Body of pancreas (tissue), 4 donors: ENCODE measurements at regions not wholly inside any gene's neighbourhood (a gene's known extent, or its start where the extent isn't known, plus 50 kb on each side); places are given as distances from the start of the nearest gene placed in this dataset.
"Not testable (repeated sequence)": the region's sequence is repeated elsewhere in the genome, so short reads cannot be mapped to it uniquely, and the experiment has no call there.

Source experiments
- POLR2A ChIP-seq, 3 donors: fragments of 450-650 bp; IDR thresholded peaks; one replicate each; pipeline ENCODE4 v1.6.1; 2016; ENCODE audit warnings: antibody characterized with exemption in 3 of 3, mild to moderate bottlenecking in 2 of 3
- TF ChIP-seq, protein P1 (sequence below), 7 experiments: fragments of 450-650 bp in 4 of 7; fragments of 200-600 bp in 3 of 7; sonication (generic) in 3 of 7; IDR thresholded peaks; one replicate each; pipeline ENCODE4 v1.5.1; 2016 to 2019; ENCODE audit warnings: antibody characterized with exemption in 7 of 7

DNA sequence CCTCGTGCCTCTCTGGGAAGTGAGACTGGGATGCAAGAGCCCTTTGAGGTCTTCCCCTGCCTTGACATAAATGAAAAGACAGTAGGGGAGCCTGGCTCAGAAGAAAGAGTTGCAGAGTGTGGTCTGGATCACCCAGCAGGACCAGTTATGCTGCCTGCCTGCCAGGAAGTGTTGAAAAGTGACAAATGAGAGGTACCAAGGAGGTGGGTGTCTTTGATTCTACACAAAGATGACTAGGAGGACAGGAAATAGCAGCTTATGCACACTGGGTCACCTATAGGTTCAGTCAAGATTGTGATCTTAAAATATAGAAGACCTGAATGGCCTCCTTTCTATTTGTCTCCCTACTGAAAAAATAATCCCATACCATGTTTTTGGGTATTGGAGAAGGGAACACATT, 137.6 kb downstream of the BCL2L11 start:
- TF ChIP-seq, protein P1, sequence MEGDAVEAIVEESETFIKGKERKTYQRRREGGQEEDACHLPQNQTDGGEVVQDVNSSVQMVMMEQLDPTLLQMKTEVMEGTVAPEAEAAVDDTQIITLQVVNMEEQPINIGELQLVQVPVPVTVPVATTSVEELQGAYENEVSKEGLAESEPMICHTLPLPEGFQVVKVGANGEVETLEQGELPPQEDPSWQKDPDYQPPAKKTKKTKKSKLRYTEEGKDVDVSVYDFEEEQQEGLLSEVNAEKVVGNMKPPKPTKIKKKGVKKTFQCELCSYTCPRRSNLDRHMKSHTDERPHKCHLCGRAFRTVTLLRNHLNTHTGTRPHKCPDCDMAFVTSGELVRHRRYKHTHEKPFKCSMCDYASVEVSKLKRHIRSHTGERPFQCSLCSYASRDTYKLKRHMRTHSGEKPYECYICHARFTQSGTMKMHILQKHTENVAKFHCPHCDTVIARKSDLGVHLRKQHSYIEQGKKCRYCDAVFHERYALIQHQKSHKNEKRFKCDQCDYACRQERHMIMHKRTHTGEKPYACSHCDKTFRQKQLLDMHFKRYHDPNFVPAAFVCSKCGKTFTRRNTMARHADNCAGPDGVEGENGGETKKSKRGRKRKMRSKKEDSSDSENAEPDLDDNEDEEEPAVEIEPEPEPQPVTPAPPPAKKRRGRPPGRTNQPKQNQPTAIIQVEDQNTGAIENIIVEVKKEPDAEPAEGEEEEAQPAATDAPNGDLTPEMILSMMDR (IDR thresholded peaks at IDR 0.05): not testable (repeated sequence)
- TF ChIP-seq POLR2A (IDR thresholded peaks at IDR 0.05): not testable (repeated sequence)
